Stimulated activated CD8-positive, alpha-beta memory T cell treated with anti-CD3 and anti-CD28 coated beads, Interleukin-12 subunit alpha, Interleukin-12 subunit beta, amount 100 ng/mL, for 1 hour (primary cell): ENCODE measurements at regions not wholly inside any gene's neighbourhood (a gene's known extent, or its start where the extent isn't known, plus 50 kb on each side); places are given as distances from the start of the nearest gene placed in this dataset.
"Not testable (repeated sequence)": the region's sequence is repeated elsewhere in the genome, so short reads cannot be mapped to it uniquely, and the experiment has no call there.

Experiments used
- DNase-seq: peaks from one replicate; pipeline ENCODE4 v3.0.0-alpha.2; 2020; ENCODE audit warnings: low read depth

- DNase-seq, result no peak
Observed at GRCh38 chr9:126056312-126057021, 270.2 kb upstream of the MVB12B start.

GRCh38 chr9:126057121-126057825 lies 269.4 kb upstream of the MVB12B start:
- DNase-seq, result no peak

- no peak for DNase-seq
Observed at GRCh38 chr9:126058011-126058531, 268.6 kb upstream of the MVB12B start.

GRCh38 chr9:126058591-126058990 lies 268.0 kb upstream of the MVB12B start:
- DNase-seq, result no peak

GRCh38 chr9:126061575-126061974 lies 265.1 kb upstream of the MVB12B start:
- DNase-seq, result no peak

GRCh38 chr9:126062158-126062886 lies 264.3 kb upstream of the MVB12B start:
- DNase-seq, result no peak

- DNase-seq, result no peak
Observed at GRCh38 chr9:126063326-126063725, 263.3 kb upstream of the MVB12B start.

- DNase-seq, result no peak
Observed at GRCh38 chr9:126066131-126066530, 260.5 kb upstream of the MVB12B start.

GRCh38 chr9:126067031-126067734 lies 259.4 kb upstream of the MVB12B start:
- DNase-seq, result no peak

- no peak for DNase-seq
Observed at GRCh38 chr9:126068534-126069230, 257.9 kb upstream of the MVB12B start.

- no peak for DNase-seq
Observed at GRCh38 chr9:126069400-126069955, 257.2 kb upstream of the MVB12B start.

GRCh38 chr9:126070058-126070655 lies 256.5 kb upstream of the MVB12B start:
- DNase-seq, result no peak

- no peak for DNase-seq
Observed at GRCh38 chr9:126071076-126071750, 255.4 kb upstream of the MVB12B start.

- DNase-seq, result not testable (repeated sequence)
Observed at GRCh38 chr9:126077656-126078055, 249.0 kb upstream of the MVB12B start.

- DNase-seq, result no peak
Observed at GRCh38 chr9:126080641-126081040, 246.0 kb upstream of the MVB12B start.

GRCh38 chr9:126081746-126082145 lies 244.9 kb upstream of the MVB12B start:
- no peak for DNase-seq

GRCh38 chr9:126084008-126084407 lies 242.6 kb upstream of the MVB12B start:
- no peak for DNase-seq

- no peak for DNase-seq
Observed at GRCh38 chr9:126084696-126085095, 241.9 kb upstream of the MVB12B start.

- no peak for DNase-seq
Observed at GRCh38 chr9:126085170-126085569, 241.5 kb upstream of the MVB12B start.

- no peak for DNase-seq
Observed at GRCh38 chr9:126088336-126088735, 238.3 kb upstream of the MVB12B start.
